H9 (cell line): ENCODE measurements at regions not wholly inside any gene's neighbourhood (a gene's known extent, or its start where the extent isn't known, plus 50 kb on each side); places are given as distances from the start of the nearest gene placed in this dataset.

Source experiments
- DNase-seq: peaks from one replicate; pipeline ENCODE4 v3.0.0-alpha.2; 2017
- H2AFZ ChIP-seq: one replicate; pipeline ENCODE4 v1.6.1; 2013; ENCODE audit warnings: mild to moderate bottlenecking, low read length, control low read depth, moderate library complexity
- H2AK5ac ChIP-seq: 2 replicates; pipeline ENCODE4 v1.6.1; 2013; ENCODE audit warnings: low read length, control low read depth, mixed read lengths; ENCODE audit not compliant: insufficient read length
- H2BK120ac ChIP-seq: one replicate; pipeline ENCODE4 v1.6.1; 2013; ENCODE audit warnings: low read depth, mild to moderate bottlenecking, low read length, control low read depth, inconsistent platforms; ENCODE audit not compliant: poor library complexity, severe bottlenecking
- H2BK12ac ChIP-seq: 2 replicates; pipeline ENCODE4 v1.6.1; 2013; ENCODE audit warnings: low read length, control low read depth, mixed read lengths, low read depth; ENCODE audit not compliant: insufficient read length
- H2BK15ac ChIP-seq: 2 replicates; pipeline ENCODE4 v1.6.1; 2013; ENCODE audit warnings: low read depth, low read length, control low read depth
- H2BK20ac ChIP-seq: one replicate; pipeline ENCODE4 v1.6.1; 2013; ENCODE audit warnings: low read depth, mild to moderate bottlenecking, low read length, control low read depth, inconsistent platforms; ENCODE audit not compliant: poor library complexity, severe bottlenecking
- H2BK5ac ChIP-seq: 2 replicates; pipeline ENCODE4 v1.6.1; 2013; ENCODE audit warnings: low read length, control low read depth, mixed read lengths; ENCODE audit not compliant: insufficient read length
- H3K14ac ChIP-seq: 2 replicates; pipeline ENCODE4 v1.6.1; 2013; ENCODE audit warnings: low read length, control low read depth; ENCODE audit not compliant: insufficient read depth
- H3K18ac ChIP-seq: 2 replicates; pipeline ENCODE4 v1.6.1; 2013; ENCODE audit warnings: low read depth, mild to moderate bottlenecking, mixed read lengths, low read length, control low read depth; ENCODE audit not compliant: insufficient read length
- H3K23ac ChIP-seq: 2 replicates; pipeline ENCODE4 v1.6.1; 2013; ENCODE audit warnings: low read length, control low read depth, mixed read lengths, low read depth; ENCODE audit not compliant: insufficient read length
- H3K23me2 ChIP-seq: 2 replicates; pipeline ENCODE4 v1.6.1; 2013; ENCODE audit warnings: low read depth, mild to moderate bottlenecking, mixed read lengths, low read length, control low read depth; ENCODE audit not compliant: insufficient read length, poor library complexity, severe bottlenecking
- H3K27ac ChIP-seq: 2 replicates; pipeline ENCODE4 v1.5.1; 2013; ENCODE audit warnings: low read length, control low read depth, mixed read lengths, low read depth; ENCODE audit not compliant: insufficient read length
- H3K27me3 ChIP-seq: 2 replicates; pipeline ENCODE4 v1.6.1; 2013; ENCODE audit warnings: low read length, control low read depth, inconsistent platforms; ENCODE audit not compliant: insufficient read depth
- H3K4ac ChIP-seq: 2 replicates; pipeline ENCODE4 v1.6.1; 2013; ENCODE audit warnings: low read depth, mild to moderate bottlenecking, control low read depth, inconsistent platforms, low read length, moderate library complexity
- H3K4me1 ChIP-seq: 2 replicates; pipeline ENCODE4 v1.6.1; 2013; ENCODE audit warnings: low read length, control low read depth, inconsistent platforms; ENCODE audit not compliant: insufficient read depth
- H3K4me2 ChIP-seq: 2 replicates; pipeline ENCODE4 v1.6.1; 2013; ENCODE audit warnings: low read length, control low read depth, mixed read lengths; ENCODE audit not compliant: insufficient read length, insufficient read depth
- H3K56ac ChIP-seq: 2 replicates; pipeline ENCODE4 v1.6.1; 2013; ENCODE audit warnings: low read depth, mild to moderate bottlenecking, mixed read lengths, low read length, control low read depth; ENCODE audit not compliant: insufficient read length
- H3K79me1 ChIP-seq: 2 replicates; pipeline ENCODE4 v1.6.1; 2013; ENCODE audit warnings: low read depth, mild to moderate bottlenecking, moderate library complexity, low read length, control low read depth, inconsistent platforms; ENCODE audit not compliant: insufficient read depth, poor library complexity, severe bottlenecking
- H3K79me2 ChIP-seq: 2 replicates; pipeline ENCODE4 v1.6.1; 2013; ENCODE audit warnings: low read length, control low read depth, inconsistent platforms; ENCODE audit not compliant: insufficient read depth
- H3K9ac ChIP-seq: 2 replicates; pipeline ENCODE4 v1.6.1; 2013; ENCODE audit warnings: low read length, control low read depth, mixed read lengths; ENCODE audit not compliant: insufficient read length; ENCODE audit errors: extremely low read depth
- H3K9me3 ChIP-seq: one replicate; pipeline ENCODE4 v1.6.1; 2013; ENCODE audit warnings: low read depth, low read length, inconsistent platforms; ENCODE audit not compliant: control insufficient read depth
- H3T11ph ChIP-seq: one replicate; pipeline ENCODE4 v1.6.1; 2013; ENCODE audit warnings: mild to moderate bottlenecking, low read length, control low read depth, inconsistent platforms
- H4K20me1 ChIP-seq: one replicate; pipeline ENCODE4 v1.6.1; 2013; ENCODE audit not compliant: control insufficient read depth, insufficient read length, insufficient read depth
- H4K5ac ChIP-seq: 2 replicates; pipeline ENCODE4 v1.6.1; 2013; ENCODE audit warnings: low read depth, mild to moderate bottlenecking, mixed read lengths, low read length, control low read depth; ENCODE audit not compliant: insufficient read length
- H4K8ac ChIP-seq: replicated peaks from 2 replicates; pipeline ENCODE4 v1.6.1; 2013; ENCODE audit warnings: low read length, control low read depth, mixed read lengths, low read depth; ENCODE audit not compliant: insufficient read length
- H4K91ac ChIP-seq: 2 replicates; pipeline ENCODE4 v1.6.1; 2013; ENCODE audit warnings: low read depth, mild to moderate bottlenecking, moderate library complexity, mixed read lengths, low read length, control low read depth; ENCODE audit not compliant: insufficient read length
- H3K27ac Mint-ChIP-seq, 3 experiments: 2 replicates in 2 of 3; 3 replicates in 1 of 3; pipeline ENCODE4 v1.8.0; 2020 to 2021; ENCODE audit warnings: mixed read lengths in 3 of 3, mild to moderate bottlenecking in 1 of 3, moderate library complexity in 1 of 3
- H3K27me3 Mint-ChIP-seq: 2 replicates; pipeline ENCODE4 v1.8.0; 2021; ENCODE audit warnings: low read depth, mild to moderate bottlenecking, moderate library complexity, mixed read lengths
- H3K36me3 Mint-ChIP-seq, 3 experiments: 2 replicates in 2 of 3; 3 replicates in 1 of 3; pipeline ENCODE4 v1.8.0; 2020 to 2021; ENCODE audit warnings: low read depth in 3 of 3, mixed read lengths in 3 of 3; ENCODE audit not compliant: insufficient read depth in 1 of 3
- H3K4me1 Mint-ChIP-seq, 2 experiments: 2 replicates each; pipeline ENCODE4 v1.8.0; 2020; ENCODE audit warnings: mixed read lengths in 2 of 2
- H3K4me3 Mint-ChIP-seq, 2 experiments: 2 replicates in 1 of 2; 3 replicates in 1 of 2; pipeline ENCODE4 v1.8.0; 2020 to 2021; ENCODE audit warnings: mild to moderate bottlenecking in 2 of 2, mixed read lengths in 2 of 2, moderate library complexity in 1 of 2
- H3K9me3 Mint-ChIP-seq, 2 experiments: 2 replicates in 1 of 2; 3 replicates in 1 of 2; pipeline ENCODE4 v1.8.0; 2020; ENCODE audit warnings: mild to moderate bottlenecking in 2 of 2, mixed read lengths in 2 of 2, moderate library complexity in 1 of 2
- TF ChIP-seq, protein P1 (sequence below): fragments of 200-600 bp; sonication (generic); conservative IDR thresholded peaks from 3 replicates; pipeline ENCODE4 v1.8.0; 2021; ENCODE audit warnings: antibody characterized with exemption, mild to moderate bottlenecking

GRCh38 chr14:22358726-22359125 is 230.3 kb downstream of the DAD1 start:
- Histone ChIP-seq H2BK12ac (no peak overlapping the region), H2BK15ac (no peak overlapping the region), H3K79me2 (no peaks in the 10 kb centered on the region), H3T11ph (no peak overlapping the region), H2BK5ac (no peak overlapping the region), H3K27ac (no peak overlapping the region), H3K4me1 (no peaks in the 10 kb centered on the region), H4K5ac (no peak overlapping the region), H3K23me2 (no peaks in the 10 kb centered on the region), H2BK120ac (no peak overlapping the region), H4K20me1 (no peaks in the 10 kb centered on the region), H3K4me2 (no peak overlapping the region), H3K9ac (no peak overlapping the region), H3K79me1 (no peaks in the 10 kb centered on the region), H2BK20ac (no peak overlapping the region), H2AK5ac (no peak overlapping the region), H3K56ac (no peak overlapping the region), H3K18ac (no peak overlapping the region), H4K8ac (no peak overlapping the region), H4K91ac (no peak overlapping the region), H3K27me3 (no peaks in the 10 kb centered on the region), H3K14ac (no peak overlapping the region), H3K4ac (no peak overlapping the region), H3K23ac (no peak overlapping the region), H3K9me3 (no peaks in the 10 kb centered on the region), H2AFZ (no peak overlapping the region)
- no peak for DNase-seq
- no peaks in the 10 kb centered on the region for H3K4me1 Mint-ChIP-seq
- H3K4me3 Mint-ChIP-seq, result no peak overlapping the region
- no peaks in the 10 kb centered on the region for H3K27me3 Mint-ChIP-seq
- no peaks in the 10 kb centered on the region for H3K36me3 Mint-ChIP-seq
- TF ChIP-seq, protein P1, sequence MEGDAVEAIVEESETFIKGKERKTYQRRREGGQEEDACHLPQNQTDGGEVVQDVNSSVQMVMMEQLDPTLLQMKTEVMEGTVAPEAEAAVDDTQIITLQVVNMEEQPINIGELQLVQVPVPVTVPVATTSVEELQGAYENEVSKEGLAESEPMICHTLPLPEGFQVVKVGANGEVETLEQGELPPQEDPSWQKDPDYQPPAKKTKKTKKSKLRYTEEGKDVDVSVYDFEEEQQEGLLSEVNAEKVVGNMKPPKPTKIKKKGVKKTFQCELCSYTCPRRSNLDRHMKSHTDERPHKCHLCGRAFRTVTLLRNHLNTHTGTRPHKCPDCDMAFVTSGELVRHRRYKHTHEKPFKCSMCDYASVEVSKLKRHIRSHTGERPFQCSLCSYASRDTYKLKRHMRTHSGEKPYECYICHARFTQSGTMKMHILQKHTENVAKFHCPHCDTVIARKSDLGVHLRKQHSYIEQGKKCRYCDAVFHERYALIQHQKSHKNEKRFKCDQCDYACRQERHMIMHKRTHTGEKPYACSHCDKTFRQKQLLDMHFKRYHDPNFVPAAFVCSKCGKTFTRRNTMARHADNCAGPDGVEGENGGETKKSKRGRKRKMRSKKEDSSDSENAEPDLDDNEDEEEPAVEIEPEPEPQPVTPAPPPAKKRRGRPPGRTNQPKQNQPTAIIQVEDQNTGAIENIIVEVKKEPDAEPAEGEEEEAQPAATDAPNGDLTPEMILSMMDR, result no peak
- peaks cover 8% of the 10 kb centered on the region in 2 experiments; a peak in 3 of 5 replicates for H3K9me3 Mint-ChIP-seq
- no peak overlapping the region for H3K27ac Mint-ChIP-seq
